Ishikawa (cell line): ENCODE measurements at regions not wholly inside any gene's neighbourhood (a gene's known extent, or its start where the extent isn't known, plus 50 kb on each side); places are given as distances from the start of the nearest gene placed in this dataset.

ENCODE experiments used
- CEBPB ChIP-seq: IDR thresholded peaks from 2 replicates; pipeline ENCODE4 v1.6.1; 2012
- CREB1 ChIP-seq: IDR thresholded peaks from 2 replicates; pipeline ENCODE4 v1.6.1; 2012; ENCODE audit warnings: low read depth
- EGR1 ChIP-seq: IDR thresholded peaks from 2 replicates; pipeline ENCODE4 v1.6.1; 2012
- EP300 ChIP-seq: IDR thresholded peaks from 2 replicates; pipeline ENCODE4 v1.6.1; 2012; ENCODE audit warnings: borderline replicate concordance
- NFIC ChIP-seq: IDR thresholded peaks from 2 replicates; pipeline ENCODE4 v1.6.1; 2012
- RAD21 ChIP-seq: IDR thresholded peaks from 2 replicates; pipeline ENCODE4 v1.6.1; 2012; ENCODE audit warnings: low read depth
- TAF1 ChIP-seq: IDR thresholded peaks from 2 replicates; pipeline ENCODE4 v1.6.1; 2012; ENCODE audit warnings: low read depth, mild to moderate bottlenecking
- TCF12 ChIP-seq: IDR thresholded peaks from 2 replicates; pipeline ENCODE4 v1.6.1; 2012; ENCODE audit warnings: low read depth
- TEAD4 ChIP-seq: IDR thresholded peaks from 2 replicates; pipeline ENCODE4 v1.6.1; 2012
- ZBTB7A ChIP-seq: IDR thresholded peaks from 2 replicates; pipeline ENCODE4 v1.6.1; 2012; ENCODE audit warnings: low read depth
- TF ChIP-seq, protein P1 (sequence below): IDR thresholded peaks from 2 replicates; pipeline ENCODE4 v1.6.1; 2012
- TF ChIP-seq, protein P2 (sequence below): IDR thresholded peaks from 2 replicates; pipeline ENCODE4 v1.6.1; 2012
- TF ChIP-seq, protein P3 (sequence below): IDR thresholded peaks from 2 replicates; pipeline ENCODE4 v1.6.1; 2012; ENCODE audit warnings: low read depth, mild to moderate bottlenecking

DNA sequence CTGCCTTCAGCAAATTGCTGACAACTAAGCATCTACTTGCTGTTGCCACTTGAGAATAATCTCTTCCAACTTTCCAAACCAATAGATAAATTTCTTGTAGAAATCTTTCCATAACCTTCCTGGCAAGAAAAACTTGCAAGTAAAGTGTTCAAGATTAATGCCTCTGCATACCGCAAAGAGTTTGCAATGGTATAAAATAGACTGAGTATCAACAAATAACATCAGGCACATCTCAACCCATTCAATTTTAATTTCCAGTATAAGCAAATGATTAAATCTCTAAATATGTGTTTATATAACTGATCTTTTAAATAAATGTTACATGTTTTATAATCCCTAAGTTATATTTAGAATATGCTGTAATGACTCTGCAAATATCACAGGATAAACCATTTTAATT is 275.2 kb upstream of the AGA start:
- no peak for TF ChIP-seq EP300
- no peak for TF ChIP-seq TAF1
- TF ChIP-seq, protein P1, sequence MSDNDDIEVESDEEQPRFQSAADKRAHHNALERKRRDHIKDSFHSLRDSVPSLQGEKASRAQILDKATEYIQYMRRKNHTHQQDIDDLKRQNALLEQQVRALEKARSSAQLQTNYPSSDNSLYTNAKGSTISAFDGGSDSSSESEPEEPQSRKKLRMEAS, result no peak
- no peak for TF ChIP-seq NFIC
- TF ChIP-seq EGR1, result no peak
- TF ChIP-seq, protein P2, sequence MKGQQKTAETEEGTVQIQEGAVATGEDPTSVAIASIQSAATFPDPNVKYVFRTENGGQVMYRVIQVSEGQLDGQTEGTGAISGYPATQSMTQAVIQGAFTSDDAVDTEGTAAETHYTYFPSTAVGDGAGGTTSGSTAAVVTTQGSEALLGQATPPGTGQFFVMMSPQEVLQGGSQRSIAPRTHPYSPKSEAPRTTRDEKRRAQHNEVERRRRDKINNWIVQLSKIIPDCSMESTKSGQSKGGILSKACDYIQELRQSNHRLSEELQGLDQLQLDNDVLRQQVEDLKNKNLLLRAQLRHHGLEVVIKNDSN, result no peak
- TF ChIP-seq CEBPB, result no peak
- TF ChIP-seq, protein P3, sequence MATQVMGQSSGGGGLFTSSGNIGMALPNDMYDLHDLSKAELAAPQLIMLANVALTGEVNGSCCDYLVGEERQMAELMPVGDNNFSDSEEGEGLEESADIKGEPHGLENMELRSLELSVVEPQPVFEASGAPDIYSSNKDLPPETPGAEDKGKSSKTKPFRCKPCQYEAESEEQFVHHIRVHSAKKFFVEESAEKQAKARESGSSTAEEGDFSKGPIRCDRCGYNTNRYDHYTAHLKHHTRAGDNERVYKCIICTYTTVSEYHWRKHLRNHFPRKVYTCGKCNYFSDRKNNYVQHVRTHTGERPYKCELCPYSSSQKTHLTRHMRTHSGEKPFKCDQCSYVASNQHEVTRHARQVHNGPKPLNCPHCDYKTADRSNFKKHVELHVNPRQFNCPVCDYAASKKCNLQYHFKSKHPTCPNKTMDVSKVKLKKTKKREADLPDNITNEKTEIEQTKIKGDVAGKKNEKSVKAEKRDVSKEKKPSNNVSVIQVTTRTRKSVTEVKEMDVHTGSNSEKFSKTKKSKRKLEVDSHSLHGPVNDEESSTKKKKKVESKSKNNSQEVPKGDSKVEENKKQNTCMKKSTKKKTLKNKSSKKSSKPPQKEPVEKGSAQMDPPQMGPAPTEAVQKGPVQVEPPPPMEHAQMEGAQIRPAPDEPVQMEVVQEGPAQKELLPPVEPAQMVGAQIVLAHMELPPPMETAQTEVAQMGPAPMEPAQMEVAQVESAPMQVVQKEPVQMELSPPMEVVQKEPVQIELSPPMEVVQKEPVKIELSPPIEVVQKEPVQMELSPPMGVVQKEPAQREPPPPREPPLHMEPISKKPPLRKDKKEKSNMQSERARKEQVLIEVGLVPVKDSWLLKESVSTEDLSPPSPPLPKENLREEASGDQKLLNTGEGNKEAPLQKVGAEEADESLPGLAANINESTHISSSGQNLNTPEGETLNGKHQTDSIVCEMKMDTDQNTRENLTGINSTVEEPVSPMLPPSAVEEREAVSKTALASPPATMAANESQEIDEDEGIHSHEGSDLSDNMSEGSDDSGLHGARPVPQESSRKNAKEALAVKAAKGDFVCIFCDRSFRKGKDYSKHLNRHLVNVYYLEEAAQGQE, result no peak
- TF ChIP-seq TEAD4, result no peak
- no peak for TF ChIP-seq TCF12
- TF ChIP-seq RAD21, result no peak
- TF ChIP-seq CREB1, result no peak
- no peak for TF ChIP-seq ZBTB7A
